GM19468 (cell line): ENCODE measurements at regions not wholly inside any gene's neighbourhood (a gene's known extent, or its start where the extent isn't known, plus 50 kb on each side); places are given as distances from the start of the nearest gene placed in this dataset.
"Not testable (repeated sequence)": the region's sequence is repeated elsewhere in the genome, so short reads cannot be mapped to it uniquely, and the experiment has no call there.

Experiments
- ATAC-seq: cut with Tn5 transposase; IDR thresholded peaks from one replicate; pipeline ENCODE4 v1.9.1; 2021; ENCODE audit warnings: mild to moderate bottlenecking, moderate library complexity, moderate number of reproducible peaks; ENCODE audit not compliant: unreplicated experiment; ENCODE audit errors: extremely low read depth

DNA sequence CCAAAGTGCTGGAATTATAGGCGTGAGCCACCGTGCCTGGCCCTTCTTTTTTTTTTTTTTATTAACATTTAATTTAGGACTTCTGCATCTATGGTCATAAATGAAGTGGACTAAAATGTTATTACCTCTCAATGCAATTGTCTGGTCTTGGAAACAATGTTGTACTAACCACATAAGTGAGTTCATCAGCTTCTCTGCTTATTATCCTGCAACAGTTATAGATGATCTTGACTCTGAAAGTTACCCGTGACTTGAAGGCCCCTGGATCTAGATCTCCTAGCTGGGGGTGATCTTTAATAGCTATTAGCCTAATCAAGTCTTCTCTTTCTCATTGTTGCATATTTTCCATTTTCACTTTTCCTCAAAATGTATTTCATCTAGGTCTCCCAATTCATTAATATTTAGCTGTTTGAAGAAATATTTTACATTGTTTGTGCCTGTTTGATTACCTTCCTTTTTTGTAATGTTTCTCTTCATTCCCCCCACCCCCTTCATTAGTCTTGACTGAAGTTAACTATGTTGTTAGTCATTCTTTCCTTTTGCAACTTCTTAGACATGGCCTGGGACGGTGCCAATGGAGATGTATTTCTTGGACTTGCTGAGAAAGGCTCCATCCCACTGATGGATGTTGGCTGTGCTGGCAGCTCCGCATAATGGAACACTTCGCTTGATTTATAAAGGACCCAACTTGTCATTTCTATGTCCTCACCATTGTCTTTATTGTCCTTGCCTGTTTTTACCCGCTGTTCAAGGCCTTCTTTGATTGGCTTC, 141.6 kb upstream of the RIOK3 start:
- ATAC-seq = no peak

- no peak for ATAC-seq
Observed at GRCh38 chr18:23313379-23313778, 139.7 kb upstream of the RIOK3 start.

DNA sequence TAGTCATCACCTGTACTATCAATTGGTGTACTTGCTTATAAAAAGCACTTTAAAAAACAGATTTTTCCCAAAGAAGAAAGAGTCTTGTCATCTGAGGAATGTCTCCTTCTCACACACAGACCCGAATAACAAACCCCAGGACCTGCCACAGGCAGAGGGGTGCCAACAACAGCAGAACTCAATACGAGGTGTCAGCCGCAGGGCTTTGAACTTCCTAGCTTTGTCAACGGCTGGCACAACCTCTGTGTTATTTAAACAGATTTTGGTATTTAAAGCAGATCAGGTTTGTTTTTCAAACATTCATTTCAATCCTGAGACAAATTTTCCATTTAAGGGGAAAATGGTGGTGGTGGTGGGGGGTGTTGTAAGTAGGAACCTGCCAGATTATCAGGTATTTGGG, 138.4 kb upstream of the RIOK3 start:
- no peak for ATAC-seq

DNA sequence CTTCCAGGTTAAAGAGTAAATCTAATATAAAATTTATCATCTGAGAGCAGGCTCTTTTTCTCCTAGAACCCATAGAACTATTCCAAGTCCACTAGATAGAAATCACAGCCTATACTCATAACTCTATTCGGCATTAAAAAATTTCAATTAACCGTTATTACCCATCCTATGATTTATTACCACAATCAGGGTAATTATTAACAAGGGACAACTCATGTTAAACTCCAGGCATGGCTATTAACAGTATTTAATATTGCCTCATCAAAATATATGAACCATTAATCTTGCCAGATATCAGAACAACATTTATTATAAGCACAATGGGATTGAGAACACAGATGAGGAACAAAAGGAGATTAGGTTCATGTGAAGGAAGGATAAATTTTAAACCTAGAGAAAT, 136.8 kb upstream of the RIOK3 start:
- no peak for ATAC-seq

DNA sequence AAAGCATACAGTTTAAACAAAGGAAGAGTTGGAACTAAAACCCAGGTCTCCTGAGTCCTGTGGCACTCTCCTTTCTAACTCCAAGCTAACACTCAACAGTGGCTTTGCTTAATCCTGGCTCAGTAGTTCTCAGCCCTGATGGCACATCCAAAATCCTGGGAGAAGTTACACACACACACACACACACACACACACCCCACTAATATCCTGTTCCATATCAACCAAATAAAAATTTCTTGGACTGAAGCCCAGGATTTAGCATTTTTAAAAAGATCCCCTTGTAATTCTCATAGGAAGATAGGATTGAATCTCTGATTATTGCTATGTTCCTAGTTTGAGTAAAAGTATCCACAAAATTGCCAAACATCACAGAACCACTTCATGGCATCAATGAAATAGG, 136.1 kb upstream of the RIOK3 start:
- no peak for ATAC-seq

GRCh38 chr18:23317975-23318675, 135.0 kb upstream of the RIOK3 start:
- no peak for ATAC-seq

DNA sequence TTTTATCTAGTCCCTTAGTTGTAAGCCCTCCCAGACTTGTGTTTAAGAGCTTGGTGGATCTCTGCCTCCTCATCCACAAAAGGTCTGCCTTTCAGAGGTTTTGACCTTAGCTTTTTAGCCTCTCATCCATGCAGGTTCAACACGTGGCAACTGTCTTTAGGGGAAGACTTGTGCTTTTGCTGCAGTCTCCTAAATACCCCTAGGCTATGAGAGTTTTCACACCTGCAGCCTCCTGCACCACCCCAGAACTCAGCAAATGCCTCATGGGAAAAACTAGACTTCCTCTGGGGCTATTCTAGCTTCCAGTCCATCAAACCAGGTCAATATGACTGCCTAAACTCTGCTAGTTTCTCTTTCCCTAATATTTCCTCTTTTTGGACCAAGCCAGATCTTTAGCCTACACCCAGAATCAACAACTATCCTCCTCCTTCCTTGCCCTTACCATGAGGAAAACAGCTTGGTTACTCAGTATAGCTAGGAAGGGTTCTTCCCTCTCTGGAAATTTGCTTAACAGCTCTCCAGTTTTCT, 132.3 kb upstream of the RIOK3 start:
- ATAC-seq = no peak

DNA sequence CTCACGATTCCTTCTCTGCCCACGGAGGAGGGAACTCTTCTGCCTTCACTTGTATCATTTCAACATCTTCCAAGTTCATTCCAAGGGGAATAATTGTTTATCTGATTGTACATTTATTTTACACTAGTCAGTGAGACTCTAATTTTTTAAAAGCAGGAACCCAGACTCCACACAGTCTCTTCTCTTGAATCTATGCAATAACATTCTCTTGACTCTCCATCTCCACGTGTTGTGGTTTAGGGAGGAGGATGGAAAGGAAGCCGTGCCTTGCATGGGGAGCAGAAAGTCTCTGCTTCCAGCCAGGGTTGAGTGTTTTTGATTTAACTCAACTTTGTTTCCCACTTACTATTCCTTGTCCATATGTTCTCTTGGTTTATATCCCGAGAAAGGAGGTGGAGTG, 131.1 kb upstream of the RIOK3 start:
- no peak for ATAC-seq

DNA sequence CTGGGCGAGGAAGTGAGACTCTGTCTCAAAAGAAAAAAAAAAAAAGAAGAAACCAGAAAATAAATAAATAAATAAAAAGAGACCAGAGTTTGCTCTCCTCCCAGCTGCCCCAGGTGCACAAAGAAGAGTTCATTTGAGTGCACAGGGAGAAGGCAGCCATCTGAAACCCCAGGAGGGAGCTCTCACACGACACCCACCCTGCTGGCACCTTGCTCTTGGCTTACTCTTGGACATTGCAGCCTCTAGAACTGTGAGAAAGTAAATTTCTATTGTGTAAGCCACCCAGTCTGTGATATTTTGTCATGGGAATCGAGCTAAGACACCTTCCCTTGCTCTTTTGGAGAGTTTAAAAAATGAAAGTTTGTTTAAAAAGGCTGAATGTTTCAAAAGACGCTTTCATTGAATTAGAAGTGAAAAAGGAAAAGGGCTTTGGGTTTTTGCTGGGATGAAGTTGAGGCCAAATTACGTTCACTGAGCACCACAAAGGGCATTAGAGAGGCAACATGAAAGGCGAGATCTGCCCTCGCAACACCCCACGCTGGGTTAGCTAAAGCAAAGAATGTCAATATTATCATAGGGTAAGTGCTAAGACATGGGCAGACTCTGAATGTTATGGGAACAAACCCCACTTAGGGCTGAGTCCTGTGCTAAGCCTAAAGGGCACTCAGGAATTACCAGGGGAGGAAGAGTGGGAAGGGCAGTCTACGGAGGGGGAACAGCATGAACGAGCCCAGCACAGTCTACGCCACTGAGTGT, 128.9 kb upstream of the RIOK3 start:
- no peak for ATAC-seq

DNA sequence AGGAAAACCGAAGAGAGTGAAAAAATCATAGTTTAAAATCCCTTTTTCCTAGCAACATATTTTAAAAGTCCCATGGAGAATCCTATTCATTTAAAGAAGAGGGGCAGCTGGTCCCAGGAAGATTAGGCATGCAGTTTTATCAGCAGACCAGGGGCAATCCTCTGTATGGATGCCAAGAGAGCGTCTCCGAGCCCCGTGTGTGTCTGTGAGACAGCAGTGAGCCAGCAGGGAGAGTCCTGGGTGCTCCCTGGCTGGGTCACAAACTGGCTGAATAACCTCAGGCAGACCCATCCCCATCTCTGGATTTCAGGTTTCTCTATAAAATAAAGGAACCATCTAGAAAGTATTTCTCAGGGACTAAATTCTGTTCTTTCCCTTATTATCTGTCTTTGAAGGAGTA, 128.2 kb upstream of the RIOK3 start:
- ATAC-seq = no peak

DNA sequence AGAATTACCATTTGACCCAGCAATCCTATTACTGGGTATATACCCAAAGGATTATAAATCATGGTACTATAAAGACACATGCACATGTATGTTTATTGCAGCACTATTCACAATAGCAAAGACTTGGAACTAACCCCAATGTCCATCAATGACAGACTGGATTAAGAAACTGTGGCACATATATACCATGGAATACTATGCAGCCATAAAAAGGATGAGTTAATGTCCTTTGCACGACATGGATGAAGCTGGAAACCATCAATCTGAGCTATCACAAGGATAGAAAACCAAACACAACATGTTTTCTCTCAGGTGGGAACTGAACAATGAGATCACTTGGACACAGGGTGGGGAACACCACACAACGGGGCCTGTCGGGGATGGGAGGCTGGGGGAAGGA, 123.4 kb upstream of the RIOK3 start:
- not testable (repeated sequence) for ATAC-seq

DNA sequence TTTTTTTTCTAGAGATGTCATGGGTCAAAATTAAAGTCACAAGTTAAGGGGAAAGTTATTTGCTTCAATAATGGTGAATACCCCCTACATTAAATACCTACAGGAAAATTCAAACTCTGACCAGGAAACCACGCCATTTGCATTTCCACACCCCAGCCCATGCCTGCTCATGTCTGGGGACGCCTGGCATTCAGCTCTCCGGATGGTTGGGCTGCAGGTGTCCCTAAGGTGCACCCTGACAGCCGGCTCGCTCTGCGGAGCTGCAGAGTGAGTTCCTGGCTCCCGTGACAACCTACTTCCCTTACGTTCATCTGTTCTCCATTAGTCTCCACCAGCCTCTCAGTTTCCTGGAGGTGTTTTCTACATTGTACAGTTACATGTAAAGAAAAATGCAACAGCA, 122.7 kb upstream of the RIOK3 start:
- ATAC-seq = peak; percentile 80

DNA sequence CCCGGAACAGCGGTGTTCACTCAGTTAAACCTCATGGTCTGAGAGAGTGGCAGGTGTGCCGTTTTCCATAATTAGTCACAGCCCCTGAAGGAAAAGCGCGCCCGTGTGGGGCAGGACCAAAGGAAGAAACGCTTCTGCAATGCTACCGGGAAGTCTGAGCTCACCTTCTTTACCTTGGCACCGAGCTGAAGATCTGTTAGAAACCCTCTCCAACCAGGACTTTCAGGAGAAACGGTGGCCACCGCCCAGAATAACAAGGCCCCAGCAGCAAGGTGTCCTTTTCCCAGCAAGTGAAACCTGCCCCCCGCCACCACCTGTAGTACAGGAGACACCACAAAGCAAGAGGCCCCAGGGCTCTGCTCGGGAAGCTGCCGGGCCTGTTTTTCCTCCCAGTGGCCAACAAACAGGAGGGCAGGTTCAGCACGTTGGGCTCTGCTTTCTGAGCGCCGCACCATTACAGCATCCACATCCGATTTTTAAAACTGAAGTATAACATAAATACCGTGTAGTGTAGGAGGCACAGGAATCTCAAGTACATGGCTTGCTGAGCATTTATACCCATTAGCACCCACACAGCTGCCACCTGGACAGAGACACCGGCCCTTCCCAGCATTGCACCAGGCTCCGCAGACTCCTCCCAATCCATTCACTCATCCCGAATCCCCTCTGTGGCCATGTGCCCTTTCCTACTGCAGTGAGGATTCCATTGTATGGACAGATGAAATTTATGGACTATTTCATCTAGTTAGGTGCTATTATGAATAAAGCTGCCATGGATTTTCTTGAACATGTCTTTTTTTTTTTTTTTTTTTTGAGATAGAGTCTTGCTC, 121.8 kb upstream of the RIOK3 start:
- ATAC-seq = no peak

DNA sequence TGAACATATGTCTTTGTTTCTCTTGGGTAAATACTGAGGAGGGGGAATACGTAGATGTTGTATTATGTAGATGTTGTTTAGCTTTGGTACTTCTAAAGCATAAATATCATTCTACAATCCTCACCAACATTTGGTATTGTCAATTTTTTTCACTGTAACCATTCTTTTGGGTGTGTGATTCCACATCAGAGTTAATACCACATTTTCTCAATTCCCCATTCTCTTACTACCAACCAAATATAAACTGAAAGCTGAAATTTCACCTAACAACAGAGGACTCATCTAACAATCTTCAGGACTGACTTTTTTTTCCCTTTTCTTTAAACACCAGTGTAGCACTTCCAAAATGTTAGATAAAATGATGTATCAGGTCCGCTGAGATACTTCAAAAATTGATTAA, 120.7 kb upstream of the RIOK3 start:
- no peak for ATAC-seq

DNA sequence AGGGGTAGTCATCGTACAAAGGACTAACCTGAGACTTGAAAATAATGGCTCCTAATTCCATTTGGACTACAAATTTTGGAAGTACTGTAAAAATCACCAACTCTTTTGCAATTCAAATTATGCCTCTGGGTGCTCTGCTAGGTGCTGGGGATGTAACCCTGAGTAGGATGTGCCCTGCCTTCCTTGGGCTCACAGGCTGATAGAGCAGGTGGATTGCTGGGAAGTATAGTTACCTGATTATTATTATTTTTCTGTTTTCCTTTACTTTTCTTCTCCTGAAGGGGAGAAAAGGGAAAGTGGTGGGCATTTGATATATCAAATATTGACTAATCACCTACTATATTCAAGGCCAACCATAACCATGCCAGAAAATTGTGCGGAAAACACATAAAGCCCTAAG, 119.3 kb upstream of the RIOK3 start:
- no peak for ATAC-seq

DNA sequence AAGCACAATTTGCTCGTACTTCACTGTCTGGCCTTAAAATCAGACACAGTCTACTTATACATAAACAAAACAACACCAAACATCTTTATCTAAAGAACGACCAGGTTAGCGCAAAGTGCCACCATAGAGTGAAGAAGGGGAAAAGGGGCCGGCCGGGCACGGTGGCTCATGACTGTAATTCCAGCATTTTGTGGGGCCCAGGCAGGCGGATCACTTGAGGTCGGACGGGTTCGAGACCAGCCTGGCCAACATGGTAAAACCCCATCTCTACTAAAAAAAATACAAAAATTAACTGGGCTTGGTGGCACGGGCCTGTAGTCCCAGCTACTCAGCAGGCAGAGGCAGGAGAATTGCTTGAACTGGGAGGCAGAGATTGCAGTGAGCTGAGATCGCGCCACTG, 118.5 kb upstream of the RIOK3 start:
- no peak for ATAC-seq

- ATAC-seq = no peak
Observed at GRCh38 chr18:23336101-23336500, 117.0 kb upstream of the RIOK3 start.

DNA sequence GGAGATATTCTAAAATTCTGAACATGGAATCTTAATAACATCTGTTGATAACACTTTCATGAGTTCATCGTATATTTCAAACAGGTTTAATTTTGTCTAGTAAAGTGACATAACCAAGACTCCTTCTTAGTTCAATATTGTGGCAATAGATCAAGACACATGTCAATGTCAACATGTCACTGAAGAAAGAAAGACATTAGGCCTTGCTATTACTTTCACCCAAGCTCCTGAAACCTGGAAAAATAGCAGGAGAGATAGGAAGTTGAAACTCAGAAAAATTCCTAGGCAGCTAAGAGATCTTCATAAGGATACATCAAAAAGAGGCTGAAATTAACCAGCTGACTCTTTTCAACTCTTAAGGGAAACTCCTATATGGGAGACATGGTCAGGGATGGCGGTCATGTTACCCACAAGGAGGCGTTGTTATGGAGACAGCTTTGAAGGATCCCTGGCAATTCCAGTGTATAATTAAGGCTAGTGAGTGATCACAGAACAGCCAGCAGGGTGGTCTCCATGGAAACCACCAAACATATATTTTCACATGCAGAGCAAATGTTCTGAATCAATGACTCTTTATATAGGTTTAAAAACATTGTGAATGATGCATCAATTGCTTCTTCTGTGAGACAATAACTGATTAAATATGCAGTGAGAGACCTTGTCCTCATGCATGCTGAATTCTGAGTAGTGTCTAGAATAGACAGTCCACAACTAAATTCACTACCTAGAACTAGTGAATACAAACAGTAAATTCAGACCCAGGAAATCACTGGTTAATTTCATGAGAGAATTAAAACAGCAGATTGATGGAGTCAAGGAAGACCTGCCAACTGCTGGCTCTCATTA, 115.3 kb upstream of the RIOK3 start:
- ATAC-seq = no peak

GRCh38 chr18:23340661-23341060, 112.4 kb upstream of the RIOK3 start:
- no peak for ATAC-seq
